GM19438 (cell line): ENCODE measurements at regions not wholly inside any gene's neighbourhood (a gene's known extent, or its start where the extent isn't known, plus 50 kb on each side); places are given as distances from the start of the nearest gene placed in this dataset.

Source experiments
- ATAC-seq: cut with Tn5 transposase; IDR thresholded peaks from one replicate; pipeline ENCODE4 v1.9.1; 2021; ENCODE audit warnings: low read depth; ENCODE audit not compliant: unreplicated experiment

- no peak for ATAC-seq
Measured at GRCh38 chr5:155068616-155069100, 55.1 kb downstream of the KIF4B start.

GRCh38 chr5:155069961-155070360 lies 56.4 kb downstream of the KIF4B start:
- ATAC-seq: no peak

- ATAC-seq: no peak
Measured at GRCh38 chr5:155070781-155071180, 57.2 kb downstream of the KIF4B start.

GRCh38 chr5:155076379-155076778 lies 62.8 kb downstream of the KIF4B start:
- ATAC-seq: no peak

- ATAC-seq: no peak
Measured at GRCh38 chr5:155079698-155080097, 66.1 kb downstream of the KIF4B start.

GRCh38 chr5:155080721-155081120 lies 67.2 kb downstream of the KIF4B start:
- ATAC-seq: no peak

GRCh38 chr5:155081618-155082017 lies 68.1 kb downstream of the KIF4B start:
- ATAC-seq: no peak

GRCh38 chr5:155082401-155082800 lies 68.8 kb downstream of the KIF4B start:
- no peak for ATAC-seq

- ATAC-seq: no peak
Measured at GRCh38 chr5:155085282-155085989, 71.9 kb downstream of the KIF4B start.

- ATAC-seq: no peak
Measured at GRCh38 chr5:155087036-155087435, 73.5 kb downstream of the KIF4B start.

GRCh38 chr5:155088811-155089210 lies 75.3 kb downstream of the KIF4B start:
- ATAC-seq: no peak

- no peak for ATAC-seq
Measured at GRCh38 chr5:155089643-155090042, 76.1 kb downstream of the KIF4B start.

GRCh38 chr5:155091063-155091648 lies 77.6 kb downstream of the KIF4B start:
- no peak for ATAC-seq

- no peak for ATAC-seq
Measured at GRCh38 chr5:155091768-155092717, 78.5 kb downstream of the KIF4B start.

- ATAC-seq: no peak
Measured at GRCh38 chr5:155094455-155094854, 80.9 kb downstream of the KIF4B start.

- no peak for ATAC-seq
Measured at GRCh38 chr5:155097995-155098394, 84.4 kb downstream of the KIF4B start.

GRCh38 chr5:155098433-155098832 lies 84.9 kb downstream of the KIF4B start:
- ATAC-seq: no peak

- no peak for ATAC-seq
Measured at GRCh38 chr5:155101697-155102096, 88.1 kb downstream of the KIF4B start.

- no peak for ATAC-seq
Measured at GRCh38 chr5:155103146-155103545, 89.6 kb downstream of the KIF4B start.

- ATAC-seq: no peak
Measured at GRCh38 chr5:155104441-155104840, 90.9 kb downstream of the KIF4B start.

- ATAC-seq: no peak
Measured at GRCh38 chr5:155106221-155106620, 92.7 kb downstream of the KIF4B start.
